ENCODE measurements at regions not wholly inside any gene's neighbourhood (a gene's known extent, or its start where the extent isn't known, plus 50 kb on each side); places are given as distances from the start of the nearest gene placed in this dataset.

DNA sequence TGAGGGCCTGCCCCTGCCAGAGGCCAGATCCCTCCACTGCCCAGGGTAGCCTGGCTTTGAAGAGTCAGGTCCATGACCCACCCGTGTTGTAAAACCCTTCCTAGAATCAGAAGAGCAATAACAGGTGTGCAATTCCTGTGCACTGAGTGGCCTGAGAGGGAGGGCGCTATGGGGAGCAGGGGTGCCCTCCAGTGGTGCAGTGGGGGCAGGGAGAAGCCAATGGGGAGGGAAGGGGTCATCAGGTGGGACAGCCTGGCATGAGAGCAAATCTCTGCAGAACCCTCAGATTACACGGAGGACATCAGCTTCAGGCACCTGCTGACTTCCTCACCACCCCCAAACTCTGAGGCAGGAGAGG is 72.9 kb upstream of the ZNF469 start:
- TF ChIP-seq POLR2AphosphoS5 (IDR thresholded peaks at IDR 0.05) (no peak), POLR2A (IDR thresholded peaks at IDR 0.05) (no peak)
- TF ChIP-seq, protein P1, sequence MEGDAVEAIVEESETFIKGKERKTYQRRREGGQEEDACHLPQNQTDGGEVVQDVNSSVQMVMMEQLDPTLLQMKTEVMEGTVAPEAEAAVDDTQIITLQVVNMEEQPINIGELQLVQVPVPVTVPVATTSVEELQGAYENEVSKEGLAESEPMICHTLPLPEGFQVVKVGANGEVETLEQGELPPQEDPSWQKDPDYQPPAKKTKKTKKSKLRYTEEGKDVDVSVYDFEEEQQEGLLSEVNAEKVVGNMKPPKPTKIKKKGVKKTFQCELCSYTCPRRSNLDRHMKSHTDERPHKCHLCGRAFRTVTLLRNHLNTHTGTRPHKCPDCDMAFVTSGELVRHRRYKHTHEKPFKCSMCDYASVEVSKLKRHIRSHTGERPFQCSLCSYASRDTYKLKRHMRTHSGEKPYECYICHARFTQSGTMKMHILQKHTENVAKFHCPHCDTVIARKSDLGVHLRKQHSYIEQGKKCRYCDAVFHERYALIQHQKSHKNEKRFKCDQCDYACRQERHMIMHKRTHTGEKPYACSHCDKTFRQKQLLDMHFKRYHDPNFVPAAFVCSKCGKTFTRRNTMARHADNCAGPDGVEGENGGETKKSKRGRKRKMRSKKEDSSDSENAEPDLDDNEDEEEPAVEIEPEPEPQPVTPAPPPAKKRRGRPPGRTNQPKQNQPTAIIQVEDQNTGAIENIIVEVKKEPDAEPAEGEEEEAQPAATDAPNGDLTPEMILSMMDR (IDR thresholded peaks at IDR 0.05), result peak in 1 of 4 experiments; percentile 33
